Right lobe of liver (tissue), 4 donors: ENCODE measurements at regions not wholly inside any gene's neighbourhood (a gene's known extent, or its start where the extent isn't known, plus 50 kb on each side); places are given as distances from the start of the nearest gene placed in this dataset.

Source experiments
- POLR2A ChIP-seq: fragments of 450-650 bp; IDR thresholded peaks from one replicate; pipeline ENCODE4 v1.6.1; 2017; ENCODE audit warnings: antibody characterized with exemption, mild to moderate bottlenecking
- TF ChIP-seq, protein P1 (sequence below), 4 donors: fragments of 200-600 bp in 3 of 4; fragments of 450-650 bp in 1 of 4; IDR thresholded peaks; one replicate each; pipeline versions ENCODE4 v1.5.1 to v1.8.0; 2016 to 2022; ENCODE audit warnings: antibody characterized with exemption in 4 of 4, mild to moderate bottlenecking in 2 of 4
- donor health status: DM: no; HTN: no; CAD: no.
- donor health status: DM: no; HTN: no; CAD: no.
- donor health status: DM: no; HTN: yes; CAD: no.

DNA sequence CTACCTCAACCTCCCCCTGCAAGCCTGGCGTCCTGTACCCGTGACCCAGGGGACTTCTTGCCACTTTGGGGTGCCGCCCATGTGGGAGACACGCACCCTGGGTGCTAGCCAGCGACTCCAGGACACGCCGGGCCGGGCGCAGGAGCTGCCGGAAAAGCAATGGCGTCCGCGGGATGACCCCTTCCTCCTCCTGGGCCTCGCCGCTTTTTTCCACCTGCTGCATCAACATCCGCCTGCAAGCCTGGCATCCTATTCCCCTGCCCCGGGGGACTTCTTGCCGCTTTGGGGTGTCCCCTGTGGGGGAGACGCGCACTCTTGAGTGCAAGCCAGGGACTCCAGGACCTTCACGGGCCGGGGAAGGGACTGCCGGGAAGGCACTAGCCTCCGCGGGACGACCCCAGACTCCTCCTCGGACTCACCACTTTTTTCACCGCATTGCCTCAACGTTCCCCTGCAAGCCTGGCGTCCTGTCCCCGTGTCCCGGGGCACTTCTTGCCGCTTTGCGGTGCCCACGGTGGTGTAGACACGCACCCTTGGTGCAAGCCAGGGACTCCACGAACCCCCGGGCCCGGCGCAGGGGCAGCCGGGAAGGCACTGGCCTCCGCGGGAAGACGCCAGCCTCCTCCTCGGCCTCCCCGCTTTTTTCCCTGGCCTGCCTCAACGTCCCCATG is 237.8 kb downstream of the TUBA3C start:
- TF ChIP-seq, protein P1, sequence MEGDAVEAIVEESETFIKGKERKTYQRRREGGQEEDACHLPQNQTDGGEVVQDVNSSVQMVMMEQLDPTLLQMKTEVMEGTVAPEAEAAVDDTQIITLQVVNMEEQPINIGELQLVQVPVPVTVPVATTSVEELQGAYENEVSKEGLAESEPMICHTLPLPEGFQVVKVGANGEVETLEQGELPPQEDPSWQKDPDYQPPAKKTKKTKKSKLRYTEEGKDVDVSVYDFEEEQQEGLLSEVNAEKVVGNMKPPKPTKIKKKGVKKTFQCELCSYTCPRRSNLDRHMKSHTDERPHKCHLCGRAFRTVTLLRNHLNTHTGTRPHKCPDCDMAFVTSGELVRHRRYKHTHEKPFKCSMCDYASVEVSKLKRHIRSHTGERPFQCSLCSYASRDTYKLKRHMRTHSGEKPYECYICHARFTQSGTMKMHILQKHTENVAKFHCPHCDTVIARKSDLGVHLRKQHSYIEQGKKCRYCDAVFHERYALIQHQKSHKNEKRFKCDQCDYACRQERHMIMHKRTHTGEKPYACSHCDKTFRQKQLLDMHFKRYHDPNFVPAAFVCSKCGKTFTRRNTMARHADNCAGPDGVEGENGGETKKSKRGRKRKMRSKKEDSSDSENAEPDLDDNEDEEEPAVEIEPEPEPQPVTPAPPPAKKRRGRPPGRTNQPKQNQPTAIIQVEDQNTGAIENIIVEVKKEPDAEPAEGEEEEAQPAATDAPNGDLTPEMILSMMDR (IDR thresholded peaks at IDR 0.05), result no peak
- no peak for TF ChIP-seq POLR2A
